COR-L47 (cell line): ENCODE measurements at regions not wholly inside any gene's neighbourhood (a gene's known extent, or its start where the extent isn't known, plus 50 kb on each side); places are given as distances from the start of the nearest gene placed in this dataset.
A peak's percentile ranks its signal among the peaks of the same experiment; 100 is the strongest.

ENCODE experiments used
- DNase-seq: peaks from one replicate; lab custom pipeline; 2025; lab: John Stamatoyannopoulos, UW

GRCh38 chr9:129472651-129473102 is 148.2 kb downstream of the C9orf50 start:
- no peak for DNase-seq

GRCh38 chr9:129471201-129472019 is 149.5 kb downstream of the C9orf50 start:
- no peak for DNase-seq

GRCh38 chr9:129469988-129470316 is 150.9 kb downstream of the C9orf50 start:
- DNase-seq, result no peak

GRCh38 chr9:129469188-129469987 is 151.5 kb downstream of the C9orf50 start:
- DNase-seq, result no peak

GRCh38 chr9:129467739-129468666 is 152.9 kb downstream of the C9orf50 start:
- DNase-seq, result no peak

GRCh38 chr9:129467004-129467588 is 153.8 kb downstream of the C9orf50 start:
- DNase-seq, result no peak

- DNase-seq, result no peak
Observed at GRCh38 chr9:129465834-129466535, 154.9 kb downstream of the C9orf50 start.

- DNase-seq, result no peak
Observed at GRCh38 chr9:129464972-129465833, 155.7 kb downstream of the C9orf50 start.

- DNase-seq, result no peak
Observed at GRCh38 chr9:129463994-129464393, 156.9 kb downstream of the C9orf50 start.

- no peak for DNase-seq
Observed at GRCh38 chr9:129463477-129463876, 157.4 kb downstream of the C9orf50 start.

GRCh38 chr9:129462360-129462759 is 158.5 kb downstream of the C9orf50 start:
- no peak for DNase-seq

GRCh38 chr9:129460323-129461261 is 160.3 kb downstream of the C9orf50 start:
- peak; percentile 93 for DNase-seq

GRCh38 chr9:129459547-129460322 is 161.2 kb downstream of the C9orf50 start:
- DNase-seq, result no peak

- no peak for DNase-seq
Observed at GRCh38 chr9:129458663-129459546, 162.0 kb downstream of the C9orf50 start.

GRCh38 chr9:129458155-129458661 is 162.7 kb downstream of the C9orf50 start:
- DNase-seq, result no peak

GRCh38 chr9:129457325-129457779 is 163.5 kb downstream of the C9orf50 start:
- DNase-seq, result no peak
